GM12892 (cell line): ENCODE measurements at regions not wholly inside any gene's neighbourhood (a gene's known extent, or its start where the extent isn't known, plus 50 kb on each side); places are given as distances from the start of the nearest gene placed in this dataset.
"Not testable (repeated sequence)": the region's sequence is repeated elsewhere in the genome, so short reads cannot be mapped to it uniquely, and the experiment has no call there.

ENCODE experiments used
- DNase-seq: peaks from one replicate; pipeline ENCODE4 v3.0.0; 2011; ENCODE audit not compliant: insufficient read length
- FAIRE-seq: peaks from 2 replicates; lab custom pipeline; 2011; peaks lifted over from hg19 to GRCh38; lab: Jason Lieb, UNC
- POLR2A ChIP-seq: IDR thresholded peaks from 2 replicates; pipeline ENCODE4 v1.6.1; 2011; ENCODE audit warnings: low read depth, low read length, control low read depth
- POLR2AphosphoS5 ChIP-seq: IDR thresholded peaks from 2 replicates; pipeline ENCODE4 v1.6.1; 2011; ENCODE audit warnings: low read depth, low read length, control low read depth
- TAF1 ChIP-seq: IDR thresholded peaks from 2 replicates; pipeline ENCODE4 v1.6.1; 2011; ENCODE audit warnings: low read depth, mild to moderate bottlenecking, control low read depth, low read length, borderline replicate concordance

- no peak for FAIRE-seq
- no peak for TF ChIP-seq POLR2AphosphoS5
- DNase-seq = no peak
Observed at GRCh38 chr20:23299673-23300050, 50.9 kb upstream of the NXT1 start.

- DNase-seq (no peak), FAIRE-seq (no peak)
- TF ChIP-seq POLR2AphosphoS5 = no peak
- TF ChIP-seq POLR2A = no peak
- no peak for TF ChIP-seq TAF1
Observed at GRCh38 chr20:23298926-23299672, 51.5 kb upstream of the NXT1 start.

GRCh38 chr20:23298155-23298554 lies 52.4 kb upstream of the NXT1 start:
- FAIRE-seq = no peak

GRCh38 chr20:23296841-23297701 lies 53.5 kb upstream of the NXT1 start:
- FAIRE-seq (no peak), DNase-seq (no peak)
- TF ChIP-seq TAF1 = no peak
- TF ChIP-seq POLR2AphosphoS5 = no peak

More at GRCh38 chr20:23298155-23298554, 52.4 kb upstream of the NXT1 start:
- TF ChIP-seq POLR2AphosphoS5 (no peak), POLR2A (no peak), TAF1 (no peak)
- no peak for DNase-seq

GRCh38 chr20:23295934-23296333 lies 54.7 kb upstream of the NXT1 start:
- FAIRE-seq (no peak), DNase-seq (no peak)
- TF ChIP-seq TAF1 = no peak
- TF ChIP-seq POLR2AphosphoS5 = no peak
- no peak for TF ChIP-seq POLR2A

- DNase-seq (no peak), FAIRE-seq (no peak)
- TF ChIP-seq TAF1 (no peak), POLR2AphosphoS5 (no peak), POLR2A (no peak)
Observed at GRCh38 chr20:23294671-23295070, 55.9 kb upstream of the NXT1 start.

- TF ChIP-seq POLR2AphosphoS5 (no peak), TAF1 (no peak), POLR2A (no peak)
- FAIRE-seq (no peak), DNase-seq (no peak)
Observed at GRCh38 chr20:23294166-23294565, 56.4 kb upstream of the NXT1 start.

GRCh38 chr20:23293689-23294088 lies 56.9 kb upstream of the NXT1 start:
- FAIRE-seq = no peak
- TF ChIP-seq POLR2A = no peak
- TF ChIP-seq TAF1 = no peak
- TF ChIP-seq POLR2AphosphoS5 = no peak
- DNase-seq = no peak

GRCh38 chr20:23292311-23292710 lies 58.3 kb upstream of the NXT1 start:
- not testable (repeated sequence) for FAIRE-seq, DNase-seq

- no peak for DNase-seq
- TF ChIP-seq POLR2AphosphoS5 (no peak), POLR2A (no peak), TAF1 (no peak)
- FAIRE-seq = no peak
Observed at GRCh38 chr20:23291575-23292240, 58.9 kb upstream of the NXT1 start.

- FAIRE-seq (no peak), DNase-seq (no peak)
- TF ChIP-seq POLR2AphosphoS5 (no peak), TAF1 (no peak), POLR2A (no peak)
Observed at GRCh38 chr20:23290761-23291574, 59.6 kb upstream of the NXT1 start.
